SK-N-SH treated with all-trans-retinoic acid at 6 μM for 48 hours (cell line): ENCODE measurements at regions not wholly inside any gene's neighbourhood (a gene's known extent, or its start where the extent isn't known, plus 50 kb on each side); places are given as distances from the start of the nearest gene placed in this dataset.

ENCODE experiments used
- CREB5 ChIP-seq: fragments of 250-450 bp; sonication (Bioruptor Pico); IDR thresholded peaks from 2 replicates; pipeline ENCODE4 v1.5.1; 2020; ENCODE audit warnings: low read depth, mild to moderate bottlenecking, moderate library complexity
- CSDC2 ChIP-seq: fragments of 250-450 bp; sonication (Bioruptor Pico); IDR thresholded peaks from 2 replicates; pipeline ENCODE4 v1.5.0; 2020; ENCODE audit warnings: mild to moderate bottlenecking, moderate library complexity
- GLIS3 ChIP-seq: fragments of 250-450 bp; sonication (Bioruptor Pico); IDR thresholded peaks from 2 replicates; pipeline ENCODE4 v1.5.0; 2020; ENCODE audit warnings: mild to moderate bottlenecking, moderate library complexity
- RARB ChIP-seq: fragments of 250-450 bp; sonication (Bioruptor Pico); IDR thresholded peaks from 2 replicates; pipeline ENCODE4 v1.8.0; 2021; ENCODE audit warnings: mild to moderate bottlenecking, moderate library complexity
- TOX ChIP-seq: fragments of 250-450 bp; sonication (Bioruptor Pico); IDR thresholded peaks from 2 replicates; pipeline ENCODE4 v1.8.0; 2021; ENCODE audit warnings: mild to moderate bottlenecking, moderate library complexity, borderline replicate concordance
- TSHZ2 ChIP-seq: fragments of 250-450 bp; sonication (Bioruptor Pico); IDR thresholded peaks from 2 replicates; pipeline ENCODE4 v1.5.0; 2020; ENCODE audit warnings: mild to moderate bottlenecking, moderate library complexity
- ZNF70 ChIP-seq: fragments of 450-650 bp; formaldehyde crosslinking; IDR thresholded peaks from 2 replicates; pipeline ENCODE4 v1.5.0; 2020; ENCODE audit warnings: mild to moderate bottlenecking, moderate library complexity
- TF ChIP-seq, protein P1 (sequence below): fragments of 250-450 bp; sonication (Bioruptor Pico); IDR thresholded peaks from 2 replicates; pipeline ENCODE4 v1.8.0; 2020; ENCODE audit warnings: mild to moderate bottlenecking, moderate library complexity, borderline replicate concordance

GRCh38 chr20:24896984-24897383, 52.1 kb upstream of the CST7 start:
- no peak for TF ChIP-seq GLIS3 (CRISPR knock-in tag)
- TF ChIP-seq, protein P1, sequence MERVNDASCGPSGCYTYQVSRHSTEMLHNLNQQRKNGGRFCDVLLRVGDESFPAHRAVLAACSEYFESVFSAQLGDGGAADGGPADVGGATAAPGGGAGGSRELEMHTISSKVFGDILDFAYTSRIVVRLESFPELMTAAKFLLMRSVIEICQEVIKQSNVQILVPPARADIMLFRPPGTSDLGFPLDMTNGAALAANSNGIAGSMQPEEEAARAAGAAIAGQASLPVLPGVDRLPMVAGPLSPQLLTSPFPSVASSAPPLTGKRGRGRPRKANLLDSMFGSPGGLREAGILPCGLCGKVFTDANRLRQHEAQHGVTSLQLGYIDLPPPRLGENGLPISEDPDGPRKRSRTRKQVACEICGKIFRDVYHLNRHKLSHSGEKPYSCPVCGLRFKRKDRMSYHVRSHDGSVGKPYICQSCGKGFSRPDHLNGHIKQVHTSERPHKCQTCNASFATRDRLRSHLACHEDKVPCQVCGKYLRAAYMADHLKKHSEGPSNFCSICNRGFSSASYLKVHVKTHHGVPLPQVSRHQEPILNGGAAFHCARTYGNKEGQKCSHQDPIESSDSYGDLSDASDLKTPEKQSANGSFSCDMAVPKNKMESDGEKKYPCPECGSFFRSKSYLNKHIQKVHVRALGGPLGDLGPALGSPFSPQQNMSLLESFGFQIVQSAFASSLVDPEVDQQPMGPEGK (CRISPR knock-in tag), result no peak
- TF ChIP-seq CREB5 (CRISPR knock-in tag), result no peak
- no peak for TF ChIP-seq RARB (CRISPR knock-in tag)
- TF ChIP-seq TOX (CRISPR knock-in tag), result no peak
- TF ChIP-seq ZNF70 (CRISPR knock-in tag), result no peak
- TF ChIP-seq CSDC2 (CRISPR knock-in tag), result no peak
- no peak for TF ChIP-seq TSHZ2 (CRISPR knock-in tag)
